ENCODE measurements at regions not wholly inside any gene's neighbourhood (a gene's known extent, or its start where the extent isn't known, plus 50 kb on each side); places are given as distances from the start of the nearest gene placed in this dataset.

DNA sequence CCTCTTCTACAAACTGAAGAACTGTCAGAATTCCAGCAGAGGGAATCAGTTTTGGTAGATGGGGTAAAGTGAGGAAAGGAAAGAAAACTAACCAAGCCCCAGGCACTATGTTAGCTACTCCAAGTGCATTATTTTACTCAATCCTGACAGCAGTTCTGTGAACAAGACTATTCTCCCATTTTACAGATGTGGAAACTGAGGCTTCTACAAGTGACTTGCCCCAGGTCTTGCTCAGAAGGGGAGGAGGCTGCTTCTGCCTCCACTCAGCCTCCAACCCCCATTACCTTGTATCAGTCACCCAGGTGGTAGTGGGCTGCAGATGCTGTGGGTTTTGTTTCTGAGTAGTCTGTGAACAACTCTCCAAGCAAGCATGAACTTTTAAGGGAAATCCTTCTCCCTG is 315.2 kb upstream of the MAF start:
- no peak for DNase-seq

DNA sequence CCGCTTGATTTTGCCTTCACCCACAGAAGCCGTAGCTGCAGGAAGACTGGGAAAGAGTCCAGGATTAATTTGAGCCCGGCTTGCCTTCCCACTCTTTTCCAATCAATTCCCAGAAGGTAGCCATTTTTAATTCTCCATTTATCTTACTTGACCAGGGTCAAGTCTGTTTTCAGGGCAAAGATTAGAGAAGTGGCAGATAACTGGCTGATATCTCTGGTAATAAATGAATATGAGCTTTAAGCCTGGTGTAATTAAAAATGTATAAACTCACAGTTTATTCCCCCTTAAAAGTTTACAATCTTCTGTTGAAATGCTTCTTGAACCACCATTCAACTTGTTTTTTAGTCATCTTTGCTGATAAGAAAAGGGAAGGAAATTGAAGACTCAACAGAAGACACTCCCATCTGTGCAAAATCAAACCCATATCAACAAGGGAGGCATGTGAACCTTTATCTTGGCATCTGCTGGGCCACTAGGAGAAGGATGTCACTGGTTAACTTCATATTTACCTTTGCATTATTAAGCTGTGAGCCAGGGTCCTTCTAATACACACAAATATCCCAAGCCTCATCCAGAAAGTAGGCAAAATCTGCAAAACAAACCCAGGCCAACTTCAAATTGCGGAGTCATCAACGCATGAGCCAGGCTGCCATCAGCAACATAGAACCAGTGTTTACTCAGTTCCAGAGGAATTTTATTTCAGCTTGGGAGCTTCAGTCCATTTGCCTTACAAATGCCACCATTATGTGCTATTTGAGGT is 314.6 kb upstream of the MAF start:
- DNase-seq, result no peak

- DNase-seq, result no peak
Observed at GRCh38 chr16:79912592-79913310, 312.2 kb upstream of the MAF start.

DNA sequence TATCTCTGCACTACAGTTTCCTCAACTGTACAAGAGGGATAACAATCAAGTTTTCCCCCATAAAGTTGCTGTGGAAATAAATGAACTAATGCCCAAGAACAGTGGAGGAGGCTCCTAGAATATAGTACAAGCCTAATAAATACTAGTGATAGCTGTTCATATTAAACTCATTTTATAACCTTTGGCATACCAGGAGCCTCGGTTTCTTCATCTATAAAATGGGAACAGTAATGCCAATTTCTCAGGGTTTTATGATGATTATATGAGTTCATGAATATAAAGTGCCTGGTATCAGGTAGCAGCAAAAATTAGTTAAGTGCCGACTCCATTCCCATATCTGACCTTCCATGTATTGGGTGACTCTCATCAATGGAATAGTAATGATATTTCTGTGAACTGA is 311.1 kb upstream of the MAF start:
- no peak for DNase-seq

DNA sequence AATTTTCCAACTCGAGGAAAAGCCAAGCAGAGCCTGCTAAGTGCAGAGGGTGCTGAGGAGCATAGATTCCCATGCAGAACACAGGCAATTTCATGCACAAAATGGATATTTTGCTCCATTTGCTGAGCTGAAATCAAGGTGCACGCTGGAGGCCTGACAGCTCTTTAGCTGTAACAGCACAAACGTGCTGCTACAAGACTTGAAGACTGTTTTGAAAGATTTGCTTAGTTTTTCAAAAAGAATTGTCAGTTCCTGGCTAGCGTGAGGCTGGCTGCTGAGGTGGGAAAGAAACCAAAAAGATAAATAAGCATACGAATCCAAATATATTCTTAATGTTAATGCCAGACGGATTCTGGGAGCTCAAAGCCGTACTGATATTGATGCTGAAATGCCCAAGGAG is 309.0 kb upstream of the MAF start:
- DNase-seq, result peak; percentile 0

DNA sequence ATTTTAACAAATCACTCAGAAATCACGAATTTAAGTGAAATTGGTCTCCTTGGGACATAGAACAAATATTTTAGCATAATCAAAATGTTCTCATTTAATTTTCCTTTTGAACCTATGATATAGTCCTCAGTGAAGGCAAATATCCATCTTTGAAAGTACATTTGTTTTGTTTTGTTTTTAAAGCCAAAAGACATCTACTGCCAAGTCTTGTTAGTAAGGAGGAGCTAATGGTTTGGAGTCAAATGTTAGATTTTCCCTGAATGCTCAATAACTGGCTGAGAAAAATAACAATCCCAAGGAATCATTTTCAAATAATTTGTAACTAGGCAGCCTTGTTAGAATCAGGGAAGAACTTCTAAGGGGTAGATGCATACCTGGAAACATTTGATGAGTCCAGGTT is 302.9 kb upstream of the MAF start:
- DNase-seq, result no peak

DNA sequence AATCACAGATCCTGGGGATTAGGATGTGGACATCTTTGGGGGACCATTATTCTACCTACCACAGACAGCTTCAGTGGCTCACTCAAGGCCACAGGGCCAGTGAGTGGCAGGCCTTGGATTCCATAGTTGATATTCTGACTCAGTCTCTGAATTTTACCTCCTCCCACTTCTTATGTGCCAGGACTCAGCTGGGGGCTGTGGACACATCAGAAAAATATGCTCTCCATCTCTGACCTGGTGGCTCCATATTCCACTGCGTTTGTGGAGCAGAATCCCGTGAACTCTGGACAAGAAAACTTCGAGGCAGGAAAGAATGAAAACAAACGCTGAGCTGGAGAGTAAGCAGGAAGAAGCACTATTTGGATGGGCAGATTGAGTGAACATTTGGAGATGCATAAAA is 301.8 kb upstream of the MAF start:
- DNase-seq, result no peak

DNA sequence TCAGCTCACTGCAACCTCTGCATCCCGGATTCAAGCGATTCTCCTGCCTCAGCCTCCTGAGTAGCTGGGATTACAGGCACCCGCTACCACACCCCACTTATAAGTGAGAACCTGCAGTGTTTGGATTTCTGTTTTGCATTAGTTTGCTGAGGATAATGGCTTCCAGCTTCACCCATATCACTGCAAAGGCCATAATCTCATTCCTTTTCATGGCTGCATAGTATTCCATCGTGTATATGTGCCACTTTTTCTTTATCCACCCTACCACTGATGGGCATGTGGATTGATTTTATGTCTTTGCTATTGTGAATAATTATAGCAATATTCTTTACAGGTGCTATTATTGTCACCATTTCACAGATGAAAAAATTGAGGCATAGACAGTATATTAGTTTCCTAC is 301.0 kb upstream of the MAF start:
- DNase-seq, result no peak

DNA sequence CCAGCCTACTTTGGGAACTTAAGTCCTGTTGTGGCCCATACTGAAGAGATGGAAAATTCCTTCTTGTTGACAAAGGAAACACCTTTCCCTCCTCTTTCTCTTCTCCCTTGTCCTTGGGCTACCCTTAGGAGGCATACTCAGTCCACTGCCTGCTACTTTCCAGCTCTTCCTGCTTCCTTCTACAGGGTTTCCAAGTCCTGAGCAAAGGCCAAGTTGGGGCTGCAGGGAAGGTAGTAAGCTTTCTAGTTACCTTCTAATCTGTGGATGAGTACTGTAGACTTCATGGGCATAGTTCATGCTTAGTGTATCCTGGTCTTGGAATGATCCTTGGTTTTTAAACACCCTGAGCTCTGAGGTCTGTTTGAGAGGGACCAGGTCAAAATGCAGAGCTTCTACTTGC is 299.2 kb upstream of the MAF start:
- no peak for DNase-seq

DNA sequence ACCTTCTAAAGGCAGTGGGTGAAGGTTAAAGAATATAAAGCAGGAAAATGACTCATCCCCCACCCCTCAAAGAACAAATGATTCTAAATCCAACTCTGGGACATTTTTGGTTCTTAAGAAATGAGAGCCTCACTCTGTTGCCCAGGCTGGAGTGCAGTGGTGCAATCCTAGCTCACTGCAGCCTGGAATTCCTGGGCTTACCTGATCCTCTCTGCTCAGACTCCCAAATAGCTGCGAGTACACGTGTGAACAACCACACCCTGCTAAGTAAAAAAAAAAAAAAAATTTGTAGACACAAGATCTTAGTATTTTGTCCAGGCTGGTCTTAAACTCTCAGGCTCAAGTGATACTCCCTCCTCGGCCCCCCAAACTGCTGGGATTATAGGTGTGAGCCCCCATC is 298.8 kb upstream of the MAF start:
- DNase-seq, result no peak

DNA sequence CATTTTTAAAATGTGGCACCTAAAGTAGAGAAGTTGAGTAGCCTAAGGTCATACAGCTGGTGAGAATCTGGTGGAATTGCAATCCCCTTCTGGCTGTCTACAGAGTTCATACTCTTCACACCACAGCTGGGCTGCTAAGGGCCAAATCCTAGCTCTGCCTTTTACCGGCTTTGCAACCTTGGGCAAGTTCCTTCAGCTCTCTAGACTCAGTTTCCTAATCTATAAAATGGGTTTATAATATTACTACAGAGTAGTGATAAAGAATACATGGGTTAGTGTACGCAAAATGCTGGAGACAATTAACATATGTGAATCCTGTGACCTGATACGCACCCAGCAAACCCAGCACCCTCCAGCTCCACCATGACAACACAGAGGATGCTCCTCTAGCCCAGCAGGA is 298.2 kb upstream of the MAF start:
- DNase-seq, result no peak

GRCh38 chr16:79897453-79898146 is 297.1 kb upstream of the MAF start:
- no peak for DNase-seq

DNA sequence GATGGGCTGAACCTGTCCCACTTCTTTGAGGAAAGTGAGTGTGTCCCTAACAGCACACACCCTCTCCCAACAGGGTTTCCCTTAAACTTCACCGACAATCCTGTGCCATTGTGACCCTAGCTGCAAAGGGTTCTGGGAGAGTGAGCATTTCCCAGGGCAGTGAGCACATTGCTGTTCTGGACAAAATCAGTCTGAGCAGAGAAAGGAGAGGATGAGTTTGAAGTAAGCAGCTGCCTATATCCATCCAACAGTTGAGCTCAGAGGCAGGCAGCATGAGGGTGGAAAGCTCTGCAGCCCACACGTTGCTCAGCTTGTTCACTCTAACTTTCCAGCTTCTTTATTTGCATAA is 296.5 kb upstream of the MAF start:
- no peak for DNase-seq

DNA sequence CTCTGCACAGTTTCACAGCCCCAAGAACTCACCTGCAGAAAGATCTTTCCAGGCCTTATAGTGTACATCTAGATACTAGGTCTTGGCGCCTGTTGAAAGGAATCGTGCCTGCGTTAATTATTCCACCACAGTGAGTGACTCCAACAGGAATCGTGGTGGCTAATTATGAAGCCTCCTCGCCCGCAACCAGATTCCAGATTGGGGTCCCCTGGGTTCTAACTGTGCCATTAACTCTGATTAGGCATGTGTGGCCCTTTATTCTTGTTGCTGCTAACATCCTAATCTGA is 295.3 kb upstream of the MAF start:
- no peak for DNase-seq

DNA sequence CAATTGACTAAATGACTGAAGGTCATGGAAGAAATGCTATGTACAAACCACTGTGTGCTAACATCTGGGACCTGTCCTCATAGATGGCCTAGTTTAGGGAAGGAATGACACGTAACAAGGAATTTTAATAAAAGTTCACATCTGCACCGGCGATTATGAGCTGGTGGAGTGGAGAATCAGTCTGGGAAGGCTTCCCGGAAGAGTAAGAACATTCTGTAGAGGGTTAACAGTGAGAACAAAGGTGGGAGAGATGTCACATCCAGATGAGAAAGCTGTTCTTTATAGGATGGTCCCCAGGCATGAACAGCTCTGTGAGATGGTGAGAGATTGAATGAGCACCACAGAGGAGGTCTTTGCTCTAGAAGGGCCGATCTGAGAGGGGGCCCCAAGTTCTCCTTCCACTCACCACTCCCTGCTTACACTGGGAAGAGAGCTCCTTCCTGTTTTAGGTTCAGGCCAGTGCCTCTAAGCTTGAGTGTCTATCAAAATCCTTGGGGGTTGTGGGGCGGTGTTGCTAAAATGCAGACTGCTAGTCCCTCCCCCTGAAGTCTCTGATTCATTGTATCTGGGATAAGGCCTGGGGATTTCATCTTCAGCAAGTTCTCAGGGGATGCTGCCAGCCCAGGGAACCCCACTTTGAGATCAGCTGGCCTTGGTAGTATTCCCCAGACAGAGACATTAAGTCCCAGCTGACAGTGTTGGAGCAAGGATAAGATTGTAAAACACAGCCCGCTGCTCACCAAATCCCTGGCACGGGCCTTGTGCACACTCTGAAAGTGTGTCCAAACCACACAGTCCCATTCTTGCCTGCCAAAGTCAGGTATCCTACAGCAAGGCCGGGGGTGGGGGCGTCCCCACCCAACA is 294.7 kb upstream of the MAF start:
- no peak for DNase-seq

- DNase-seq, result no peak
Observed at GRCh38 chr16:79893445-79893844, 292.9 kb upstream of the MAF start.

DNA sequence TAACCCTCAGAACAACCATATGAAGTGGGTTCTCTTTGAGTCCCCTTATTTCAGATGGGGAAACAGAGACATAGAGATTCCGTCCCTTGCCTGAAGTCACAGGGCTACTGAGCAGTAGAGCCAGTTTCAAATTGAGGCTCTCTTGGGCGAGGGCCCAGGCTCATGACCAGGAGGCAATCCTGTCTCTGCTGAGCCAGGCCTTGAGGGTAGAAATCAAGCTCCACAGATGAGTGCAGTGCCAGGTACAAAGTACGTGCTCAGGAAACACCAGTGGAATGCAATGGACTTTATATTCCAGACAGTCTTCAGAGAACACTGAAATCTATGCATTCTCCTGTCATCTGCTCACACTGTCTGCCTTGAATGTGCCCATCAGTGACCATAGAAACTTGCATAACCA is 291.7 kb upstream of the MAF start:
- no peak for DNase-seq

DNA sequence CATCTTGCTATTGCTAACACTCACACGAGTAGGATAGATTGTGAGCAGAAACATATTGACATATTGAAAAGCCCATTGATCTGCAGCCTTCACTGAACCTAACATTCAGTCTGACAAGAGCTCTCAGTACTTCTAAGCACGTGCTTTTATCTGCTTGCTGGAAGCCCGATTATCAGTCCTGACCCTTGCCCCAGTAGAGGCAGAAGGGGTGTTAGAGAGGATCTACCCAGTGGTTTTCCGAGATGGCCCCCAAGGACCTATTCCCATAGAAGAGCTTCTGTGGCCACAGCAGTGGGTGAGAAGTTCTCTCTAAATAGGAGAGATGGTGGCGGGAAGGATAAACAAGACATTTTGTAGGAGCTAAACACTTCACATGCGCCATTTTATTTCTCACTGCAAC is 290.9 kb upstream of the MAF start:
- DNase-seq, result no peak

- no peak for DNase-seq
Observed at GRCh38 chr16:79887541-79888540, 287.3 kb upstream of the MAF start.

DNA sequence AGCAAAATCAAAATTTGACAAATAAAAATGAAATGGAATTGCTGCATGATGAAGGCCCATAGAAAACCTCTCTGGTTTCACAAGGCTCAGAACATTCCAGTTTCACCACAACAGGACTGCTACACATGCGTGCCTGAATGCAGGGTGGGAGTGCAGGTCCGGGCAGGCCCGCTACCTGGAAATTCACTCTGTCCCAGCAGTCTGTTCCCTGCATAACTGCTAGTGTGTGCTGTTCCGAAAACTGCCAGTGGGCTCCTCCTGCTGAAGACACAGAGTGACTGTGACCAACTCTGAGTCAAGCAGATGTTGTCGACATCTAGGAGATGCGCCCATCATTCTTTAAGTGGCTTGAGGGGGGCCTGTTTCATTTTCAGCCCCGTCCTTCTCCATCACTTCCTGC is 284.8 kb upstream of the MAF start:
- DNase-seq, result no peak

GRCh38 chr16:79883494-79883893 is 283.0 kb upstream of the MAF start:
- no peak for DNase-seq

GRCh38 chr16:79882340-79883005 is 281.9 kb upstream of the MAF start:
- DNase-seq, result no peak

Measured in midbrain (tissue), 1 donor.